Activated CD8-positive, alpha-beta memory T cell treated with anti-CD3 and anti-CD28 coated beads for 24 hours (primary cell): ENCODE measurements at regions not wholly inside any gene's neighbourhood (a gene's known extent, or its start where the extent isn't known, plus 50 kb on each side); places are given as distances from the start of the nearest gene placed in this dataset.

ENCODE experiments used
- DNase-seq: peaks from one replicate; pipeline ENCODE4 v3.0.0-alpha.2; 2020

DNA sequence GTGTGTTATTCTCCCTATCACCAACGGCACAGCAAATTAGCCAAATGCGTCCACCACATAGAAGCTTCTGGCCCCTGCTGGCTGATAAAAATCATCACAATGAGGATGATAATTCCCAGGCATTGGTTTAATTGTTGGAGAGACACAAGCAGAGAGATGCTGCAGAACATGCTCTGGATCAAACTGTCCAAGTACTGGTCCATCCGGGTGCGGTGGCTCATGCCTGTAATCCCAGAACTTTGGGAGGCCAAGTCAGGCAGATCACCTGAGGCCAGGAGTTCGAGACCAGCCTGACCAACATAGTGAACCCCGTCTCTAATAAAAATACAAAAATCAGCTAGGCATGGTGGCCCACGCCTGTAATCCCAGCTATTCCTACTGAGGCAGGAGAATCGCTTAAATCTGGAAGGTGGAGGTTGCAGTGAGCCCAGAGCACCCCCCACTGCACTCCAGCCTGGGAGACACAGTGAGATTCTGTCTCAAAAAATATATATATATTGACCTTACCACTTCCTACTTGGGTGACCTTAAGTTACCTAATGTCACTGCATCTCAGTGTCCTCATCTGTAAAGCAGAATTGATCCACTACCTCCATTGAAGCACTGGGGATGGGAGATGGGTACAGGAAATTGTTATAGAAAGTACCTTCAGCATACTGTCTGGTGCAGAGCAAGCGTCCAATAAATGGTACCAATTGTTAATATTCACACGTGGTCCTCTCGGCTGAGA is 83.7 kb upstream of the EGLN3 start:
- no peak for DNase-seq

DNA sequence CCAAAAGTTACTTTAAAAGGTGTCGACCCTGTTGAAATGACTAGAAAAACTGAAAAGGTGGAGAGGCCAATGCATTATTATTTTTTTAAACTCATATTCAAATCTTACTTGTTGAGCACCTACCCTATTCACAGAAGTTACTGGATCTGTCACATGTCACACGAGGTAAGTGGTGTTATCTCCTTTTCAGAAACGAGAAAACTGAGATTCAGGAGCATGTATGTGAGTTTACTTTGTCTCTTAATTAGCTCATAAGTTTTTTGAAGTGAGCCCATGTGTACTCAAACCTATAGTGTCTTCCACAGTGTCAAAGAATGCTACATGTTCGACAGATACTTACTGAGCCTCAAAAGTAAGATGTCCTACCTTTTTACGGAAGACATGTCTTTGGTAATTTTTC is 81.8 kb upstream of the EGLN3 start:
- no peak for DNase-seq

DNA sequence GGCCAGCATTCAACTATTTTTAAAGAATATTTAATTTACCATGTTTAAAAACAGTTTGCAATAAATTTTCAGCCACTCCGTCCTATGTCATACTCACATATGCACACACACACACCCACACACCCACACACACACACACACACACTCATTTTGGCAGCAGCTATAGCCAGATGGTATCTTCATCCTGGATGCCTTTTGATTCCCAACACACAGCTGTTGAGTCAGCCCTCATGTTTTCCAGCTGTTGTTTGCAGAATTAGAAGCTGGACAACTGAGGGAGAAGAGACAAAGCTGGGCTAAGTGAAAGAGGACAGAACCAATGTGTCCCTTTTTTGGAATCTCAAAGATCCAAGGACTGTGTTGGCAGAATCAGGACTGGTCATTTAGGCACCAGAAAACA is 80.0 kb upstream of the EGLN3 start:
- no peak for DNase-seq

DNA sequence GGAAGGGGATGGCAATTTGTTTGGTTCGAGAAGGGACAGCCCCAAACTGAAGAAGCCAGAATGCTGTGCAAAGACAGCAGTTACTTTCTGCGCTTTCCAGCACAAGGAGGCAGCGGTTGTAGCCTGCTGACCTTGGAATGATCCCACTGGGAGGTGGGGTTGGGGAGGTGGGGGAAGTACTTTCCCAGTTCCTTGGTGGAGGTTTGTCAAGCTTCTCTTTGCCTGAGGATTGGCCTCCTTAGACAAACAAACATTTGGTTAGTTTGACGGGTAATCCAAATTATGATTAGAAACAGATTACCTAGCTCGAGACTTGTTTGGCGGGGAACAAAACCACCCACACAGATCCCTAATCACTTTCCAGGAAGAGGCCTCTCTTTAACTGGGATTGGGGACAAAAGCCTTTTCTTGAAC is 79.1 kb upstream of the EGLN3 start:
- DNase-seq = no peak

DNA sequence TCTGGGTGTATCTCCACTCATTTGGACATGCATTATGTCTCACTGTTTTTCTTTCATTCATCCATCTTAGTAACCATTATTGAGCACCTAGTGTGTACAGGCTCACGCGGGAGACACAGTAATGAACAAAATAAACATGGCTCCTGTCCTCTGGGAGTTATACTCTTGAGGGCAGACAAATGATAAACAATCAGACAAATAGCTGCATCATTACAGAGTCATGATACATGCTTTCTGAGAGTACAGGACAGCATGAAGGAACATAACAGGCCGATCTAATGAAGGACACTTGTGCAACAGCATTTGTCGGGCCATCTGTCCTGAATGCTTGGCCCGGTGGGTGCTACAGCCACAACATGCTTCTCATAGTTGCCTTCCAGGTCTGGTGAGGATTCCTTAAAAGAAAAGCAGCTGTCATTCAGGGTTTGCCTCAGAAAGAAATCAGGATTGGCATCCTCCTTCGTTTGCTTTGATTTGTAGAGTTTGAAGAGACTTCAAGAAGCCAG is 77.2 kb upstream of the EGLN3 start:
- no peak for DNase-seq

DNA sequence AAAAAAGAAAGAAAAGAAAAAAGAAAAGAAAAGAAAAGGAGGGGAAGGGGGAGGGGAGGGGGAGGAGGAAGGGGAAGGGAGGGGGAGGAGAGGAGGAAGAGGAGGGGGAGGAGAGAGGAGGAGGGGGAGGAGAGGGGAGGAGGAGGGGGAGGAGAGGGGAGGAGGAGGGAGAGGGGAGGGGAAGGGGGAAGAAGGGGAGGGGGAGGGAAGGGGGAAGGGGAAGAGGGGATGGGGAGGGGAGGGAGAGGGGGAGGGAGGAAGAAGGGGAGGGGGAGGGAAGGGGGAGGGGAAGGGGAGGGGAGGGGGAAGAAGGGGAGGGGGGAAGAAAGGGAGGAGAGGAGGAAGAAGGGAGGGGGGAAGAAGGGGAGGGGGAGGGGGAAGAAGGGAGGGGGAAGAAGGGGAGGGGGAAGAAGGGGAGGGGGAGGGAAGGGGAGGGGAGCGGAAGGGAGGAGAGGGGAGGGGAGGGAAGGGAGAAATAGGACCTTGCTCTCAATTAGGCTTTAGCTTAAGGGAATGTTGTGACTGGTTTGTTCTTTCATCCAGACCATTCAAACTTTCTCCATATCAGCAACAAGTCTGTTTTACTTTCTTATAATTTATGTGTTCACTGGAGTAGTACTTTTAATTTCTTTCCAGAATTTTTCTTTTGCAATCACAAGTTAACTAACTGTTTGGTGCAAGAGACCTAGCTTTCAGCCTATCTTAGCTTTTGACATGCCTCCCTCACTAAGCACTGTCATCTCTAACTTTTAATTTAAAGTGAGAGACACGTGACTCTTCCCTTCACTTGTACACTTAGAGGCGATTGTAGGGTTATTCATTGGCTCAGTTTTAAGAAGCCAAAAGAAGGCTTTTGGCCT is 76.5 kb upstream of the EGLN3 start:
- no peak for DNase-seq

DNA sequence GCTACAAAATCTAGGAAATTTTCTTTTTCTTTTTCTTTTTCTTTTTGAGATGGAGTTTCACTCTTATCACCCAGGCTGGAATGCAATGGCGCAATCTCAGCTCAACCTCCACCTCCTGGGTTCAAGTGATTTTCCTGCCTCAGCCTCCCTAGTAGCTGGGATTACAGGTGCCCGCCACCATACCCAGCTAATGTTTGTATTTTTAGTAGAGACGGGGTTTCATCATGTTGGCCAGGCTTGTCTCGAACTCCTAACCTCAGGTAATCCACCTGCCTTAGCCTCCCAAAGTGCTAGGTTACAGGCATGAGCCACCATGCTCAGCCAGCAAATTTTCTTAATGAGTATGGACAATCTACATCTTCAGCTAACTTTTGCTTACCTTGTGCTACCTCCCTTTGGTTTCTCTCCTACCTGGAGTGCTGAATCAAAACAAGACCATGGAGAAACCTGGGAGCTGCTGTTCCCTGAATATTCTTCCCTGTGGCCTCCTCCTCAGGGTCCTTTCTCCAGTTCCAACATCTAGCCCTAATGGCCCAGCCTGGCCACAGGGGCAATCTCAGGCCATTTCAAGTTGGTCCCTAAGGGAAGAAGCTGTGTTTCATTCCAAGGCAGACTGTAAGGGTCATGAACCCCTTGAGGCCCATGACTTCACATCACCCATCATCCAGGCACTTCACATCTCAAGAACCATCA is 74.6 kb upstream of the EGLN3 start:
- DNase-seq = no peak

DNA sequence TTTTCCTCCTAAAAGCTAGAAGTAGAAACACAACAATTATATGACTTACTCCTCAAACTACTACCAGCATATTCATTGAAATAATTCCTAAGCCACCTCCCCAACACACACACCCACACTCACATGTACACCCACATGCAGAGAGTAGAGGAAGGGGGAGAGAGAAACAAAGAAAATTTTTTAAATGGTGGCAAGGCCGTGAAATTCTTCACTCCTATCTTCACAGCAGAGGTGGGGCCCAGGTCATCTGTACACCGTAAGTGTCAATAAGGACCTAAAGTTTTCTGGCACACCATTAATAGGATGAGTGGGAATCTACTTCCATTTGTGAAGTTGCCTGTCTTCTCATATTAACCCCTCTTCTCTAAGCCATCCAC is 73.9 kb upstream of the EGLN3 start:
- no peak for DNase-seq

DNA sequence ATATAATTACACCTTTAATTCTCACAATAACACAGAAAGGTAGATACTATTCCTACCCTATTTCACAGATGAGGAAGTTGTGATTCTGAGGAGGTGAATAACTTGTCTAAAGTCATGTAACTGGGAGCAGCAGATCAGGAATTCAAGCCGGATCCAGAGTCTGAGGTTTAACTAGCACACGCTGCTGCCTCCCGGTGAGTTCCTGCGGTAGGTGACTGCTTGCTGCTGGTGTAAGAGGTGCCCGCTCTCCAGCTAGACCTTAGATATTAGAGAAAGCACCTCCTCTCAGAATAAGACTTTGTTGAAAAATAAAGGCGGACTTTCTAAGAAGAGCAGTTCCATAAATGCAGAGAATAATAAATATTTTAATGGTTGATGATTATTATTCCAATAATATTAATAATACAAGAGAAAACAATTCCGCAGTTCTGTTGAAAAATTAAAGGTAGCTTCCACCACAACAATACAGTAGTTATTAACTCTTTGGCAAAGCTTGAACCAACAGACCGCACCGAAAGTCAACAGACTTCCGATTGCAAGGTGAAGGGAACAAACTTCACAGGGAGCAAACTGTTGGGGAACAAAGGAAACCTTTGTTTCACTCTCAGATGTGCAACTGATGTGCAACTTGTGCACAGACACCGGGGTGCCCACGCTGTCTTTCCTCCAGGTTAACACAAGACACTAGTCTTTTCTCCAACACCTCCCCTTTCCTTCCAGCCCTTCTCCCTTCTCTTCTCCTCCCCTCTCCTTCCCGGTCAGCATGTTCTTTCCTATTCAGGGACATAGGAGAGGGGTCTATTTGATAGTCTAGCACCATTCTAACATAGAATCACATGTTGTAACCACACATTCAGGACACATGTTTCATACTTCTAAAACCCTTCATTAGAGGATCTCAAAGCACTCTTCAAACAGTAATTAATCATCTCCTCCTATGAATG is 73.2 kb upstream of the EGLN3 start:
- DNase-seq = no peak

DNA sequence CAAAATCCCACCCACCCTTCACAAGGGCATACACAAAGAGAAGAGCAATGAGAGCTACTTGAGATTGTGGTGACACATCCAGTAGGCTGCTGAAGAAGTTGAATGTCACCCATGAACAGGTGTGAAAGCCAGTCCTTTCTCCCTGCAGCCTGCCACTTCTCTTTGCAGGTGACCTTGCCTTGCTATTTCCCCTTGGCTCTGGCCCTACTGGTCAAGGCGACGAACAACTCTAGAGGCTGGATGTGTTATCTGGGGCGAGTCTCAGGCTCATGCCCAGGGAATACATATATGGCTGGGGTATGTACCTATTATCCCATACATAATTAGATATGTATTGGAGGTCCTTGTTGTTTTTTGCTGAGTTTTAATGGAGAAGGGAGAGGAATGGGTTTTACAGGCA is 70.2 kb upstream of the EGLN3 start:
- no peak for DNase-seq

DNA sequence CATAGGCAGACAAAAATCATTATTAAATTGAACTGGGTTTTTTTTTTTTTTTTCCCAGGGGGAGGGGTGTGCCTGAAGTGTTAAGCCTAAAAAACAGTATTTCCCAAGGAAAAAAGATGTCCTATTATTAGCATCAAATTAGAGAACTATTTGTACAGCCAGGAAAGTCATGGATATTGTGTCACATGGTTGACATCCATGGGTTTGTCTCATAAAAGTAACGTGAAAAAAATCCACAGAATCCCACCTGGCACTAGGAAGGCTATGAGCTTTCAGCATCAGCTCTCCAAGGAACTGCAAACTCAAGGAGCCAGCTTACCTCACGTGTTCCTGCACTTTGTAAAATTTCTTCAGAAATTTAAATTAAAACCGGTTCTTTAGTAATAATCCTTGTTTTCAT is 69.1 kb upstream of the EGLN3 start:
- no peak for DNase-seq

DNA sequence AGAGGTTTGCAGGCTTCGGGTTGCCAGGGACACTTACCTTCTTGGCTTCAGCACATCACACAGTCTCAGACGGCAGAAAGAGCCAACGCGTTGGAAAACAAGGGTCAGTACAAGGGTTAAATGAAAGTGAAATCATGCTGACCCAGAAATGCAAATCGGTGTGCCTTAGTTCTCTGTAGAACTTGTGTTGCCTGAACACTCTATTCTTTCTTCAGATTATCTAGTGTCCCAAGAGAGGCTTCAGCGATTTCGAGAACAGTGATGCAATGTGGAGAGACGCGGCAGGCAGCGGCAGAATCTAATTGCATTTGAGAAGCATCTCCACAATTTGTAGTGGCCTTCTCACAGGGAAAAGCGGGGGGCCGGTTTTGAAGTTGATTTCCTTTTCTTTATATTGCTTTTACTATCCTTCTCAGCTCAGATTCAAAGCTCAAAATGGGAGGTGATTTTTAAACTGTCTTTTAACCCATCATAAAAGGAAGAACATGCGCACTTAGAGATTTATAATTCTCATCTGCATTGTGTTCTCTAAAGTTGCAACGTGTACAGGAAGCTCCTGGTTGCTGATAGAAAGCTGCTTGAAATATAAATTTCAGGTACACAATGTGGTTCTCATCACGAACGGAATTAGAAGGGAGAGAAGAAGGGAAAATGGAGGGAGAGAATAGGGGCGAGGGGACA is 67.8 kb upstream of the EGLN3 start:
- DNase-seq = no peak

DNA sequence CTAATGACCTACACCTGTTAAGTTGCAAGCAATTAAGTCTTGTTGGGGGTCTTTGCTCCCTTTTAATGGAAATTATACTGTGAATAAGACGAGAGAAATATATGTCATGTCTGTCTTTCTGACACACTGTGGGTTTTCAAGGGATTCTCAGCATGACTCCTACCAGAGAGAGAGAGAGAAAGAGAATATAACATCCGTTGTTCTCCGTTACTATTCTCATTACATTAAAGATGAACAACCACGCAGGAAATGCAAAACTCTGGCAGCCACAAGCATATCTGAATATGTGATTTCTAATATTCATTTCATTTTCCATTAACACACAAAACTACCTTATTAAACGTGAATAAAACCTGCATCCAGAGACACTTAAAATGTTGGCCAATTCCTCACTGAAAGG is 67.3 kb upstream of the EGLN3 start:
- DNase-seq = no peak

DNA sequence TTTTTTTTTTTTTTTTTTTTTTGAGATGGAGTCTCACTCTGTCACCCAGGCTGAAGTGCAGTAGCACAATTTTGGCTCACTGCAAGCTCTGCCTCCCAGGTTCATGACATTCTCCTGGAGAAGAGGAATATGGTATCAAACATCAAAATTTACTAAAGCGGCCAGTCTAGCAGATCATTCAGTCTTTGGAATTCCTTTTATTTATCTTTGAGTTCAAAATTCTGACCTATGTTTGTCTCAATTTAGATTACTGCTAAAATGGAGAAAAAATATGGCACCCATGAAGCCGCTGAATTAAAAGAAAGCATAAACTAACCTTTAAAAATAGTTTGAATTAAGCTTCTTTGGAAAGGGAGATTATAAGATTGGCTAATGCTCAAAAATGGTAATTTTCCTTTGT is 64.5 kb upstream of the EGLN3 start:
- no peak for DNase-seq

DNA sequence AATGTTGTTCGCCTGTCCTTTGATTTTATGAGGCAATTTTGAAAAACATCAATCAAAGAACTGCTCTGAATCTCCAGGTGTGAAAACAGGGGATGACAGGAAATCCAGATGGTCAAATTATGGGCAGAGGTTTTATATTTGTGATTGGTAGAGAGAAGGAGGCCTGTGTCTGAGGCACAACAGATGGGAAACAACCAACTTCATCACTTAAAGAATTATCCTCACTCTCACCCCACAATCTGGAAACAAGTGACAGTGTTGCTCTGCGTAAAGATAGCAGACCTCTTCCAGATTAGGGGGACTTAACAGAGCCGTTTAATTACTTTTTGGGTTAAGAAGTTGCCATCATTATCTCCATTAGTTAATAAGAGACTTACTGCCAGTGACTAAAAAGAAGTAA is 64.1 kb upstream of the EGLN3 start:
- no peak for DNase-seq

DNA sequence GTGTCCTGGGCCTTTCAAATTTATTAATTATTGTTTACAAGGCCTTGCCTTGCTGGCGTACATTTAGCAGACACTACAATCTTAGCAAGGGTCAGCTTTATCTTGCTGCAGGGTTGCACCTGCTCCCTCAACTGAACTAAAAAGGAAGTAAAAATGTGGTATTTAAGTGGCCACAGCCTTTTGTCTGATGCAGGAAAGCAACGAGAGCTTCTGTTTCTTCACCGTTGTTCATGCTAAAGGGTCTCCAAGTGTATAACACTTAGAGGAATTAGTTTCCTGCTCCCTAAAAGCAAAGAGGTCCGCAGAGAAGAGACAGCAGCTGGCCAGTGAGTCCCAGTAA is 62.8 kb upstream of the EGLN3 start:
- no peak for DNase-seq

DNA sequence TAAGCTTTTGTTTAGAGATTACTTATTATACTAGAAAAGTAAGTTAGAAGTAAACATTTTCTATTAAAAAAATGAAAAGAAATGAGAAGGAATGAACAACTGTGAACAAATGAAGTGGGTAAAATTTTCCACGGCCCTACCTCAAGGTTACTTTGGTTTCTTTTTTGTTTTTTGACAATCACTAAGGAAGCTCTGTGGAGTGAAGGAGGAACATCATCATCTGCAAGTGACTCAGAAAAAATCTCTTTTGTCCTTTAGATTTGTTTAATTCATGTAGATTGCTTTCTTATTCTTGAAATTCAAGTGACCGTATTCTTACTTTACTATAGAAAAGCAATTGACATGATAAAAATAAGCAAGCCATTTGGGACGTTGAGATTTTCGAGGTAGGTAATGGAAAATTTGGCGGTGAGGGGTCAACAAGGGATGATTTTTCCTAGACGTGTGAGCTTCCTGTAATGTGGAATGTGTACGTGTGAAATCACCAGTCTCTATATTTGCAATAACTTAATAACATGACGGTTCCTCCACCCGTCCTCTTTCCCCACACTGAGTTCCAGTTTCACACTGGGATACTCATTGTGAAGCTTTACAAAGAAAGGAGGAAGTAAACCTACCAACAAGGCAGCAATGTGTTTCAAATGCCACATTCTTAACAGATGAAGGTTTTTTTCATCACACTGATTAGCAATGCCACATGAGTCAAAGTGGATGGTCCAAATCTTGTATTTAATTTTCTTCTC is 62.3 kb upstream of the EGLN3 start:
- DNase-seq = no peak

DNA sequence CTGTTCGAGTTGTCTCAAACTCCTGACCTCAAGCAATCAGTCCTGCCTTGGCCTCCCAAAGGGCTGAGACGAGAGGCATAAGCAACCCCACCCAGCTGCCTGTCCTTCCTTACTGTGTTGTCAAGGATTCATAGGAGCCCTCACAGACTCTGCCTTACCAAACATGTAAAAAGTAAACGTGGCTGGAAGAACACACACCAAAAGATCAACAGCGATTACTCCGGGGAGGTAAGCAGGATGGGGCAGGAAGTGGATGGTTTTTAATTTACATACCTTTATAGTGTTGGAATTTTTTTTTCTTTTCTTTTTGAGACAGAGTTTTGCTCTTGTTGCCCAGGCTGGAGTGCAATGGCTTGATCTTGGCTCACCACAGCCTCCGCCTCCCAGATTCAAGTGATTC is 61.5 kb upstream of the EGLN3 start:
- DNase-seq = no peak

DNA sequence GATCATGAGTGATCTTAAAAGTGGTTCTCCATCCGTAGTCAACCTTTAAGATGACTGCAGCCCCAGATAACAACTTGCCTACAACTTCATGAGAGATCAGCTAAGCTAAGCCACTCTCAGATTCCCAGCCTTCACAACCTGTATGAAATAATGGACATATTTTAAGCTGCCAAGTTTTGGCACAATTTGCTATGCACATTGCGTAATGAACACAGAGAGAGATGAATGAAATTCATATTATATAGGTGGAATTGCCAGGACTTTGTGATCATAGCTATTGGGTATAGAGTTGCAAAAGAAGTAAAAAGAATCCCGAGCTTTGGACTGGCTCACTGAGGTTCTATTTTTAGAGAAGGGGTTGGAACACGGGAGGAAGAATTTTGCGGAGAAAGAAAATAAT is 59.1 kb upstream of the EGLN3 start:
- DNase-seq = no peak

DNA sequence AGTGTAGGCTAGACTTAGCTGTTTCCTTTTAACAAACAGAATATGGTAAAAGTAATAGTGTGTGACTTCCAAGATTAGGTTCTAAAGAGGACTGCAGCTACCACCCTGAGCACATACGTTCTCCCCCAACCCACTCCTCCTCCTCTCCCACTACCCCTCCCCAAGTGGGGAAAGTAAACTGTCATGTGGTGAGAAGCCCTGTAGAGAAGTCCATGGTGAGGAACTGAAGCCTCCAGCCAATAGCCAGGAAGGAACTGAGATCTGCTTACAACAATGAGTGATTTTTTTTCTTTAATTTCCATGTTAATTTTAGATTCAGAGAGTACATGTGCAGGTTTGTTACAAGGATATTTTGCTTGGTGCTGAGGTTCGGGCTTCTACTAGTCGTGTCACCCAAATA is 57.0 kb upstream of the EGLN3 start:
- no peak for DNase-seq

DNA sequence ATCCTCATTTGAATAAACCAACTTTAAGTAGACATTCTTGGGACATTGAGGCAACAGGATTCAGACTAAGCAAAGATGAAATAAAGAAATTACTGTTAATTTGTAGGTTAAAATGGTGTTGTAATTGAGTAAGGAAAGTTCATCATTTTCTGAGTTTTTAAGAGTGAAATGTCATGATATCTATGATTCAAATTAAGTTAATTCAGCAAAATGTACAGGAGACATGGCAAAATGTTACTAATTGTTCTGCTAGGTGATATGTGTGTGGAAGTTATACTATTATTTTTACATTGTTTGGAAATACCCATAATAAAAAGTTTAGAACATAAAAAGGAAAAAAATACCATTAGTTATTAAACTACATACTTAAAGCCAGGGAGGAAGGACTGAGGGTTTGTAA is 55.0 kb upstream of the EGLN3 start:
- no peak for DNase-seq
